ENCODE measurements at regions not wholly inside any gene's neighbourhood (a gene's known extent, or its start where the extent isn't known, plus 50 kb on each side); places are given as distances from the start of the nearest gene placed in this dataset.

DNA sequence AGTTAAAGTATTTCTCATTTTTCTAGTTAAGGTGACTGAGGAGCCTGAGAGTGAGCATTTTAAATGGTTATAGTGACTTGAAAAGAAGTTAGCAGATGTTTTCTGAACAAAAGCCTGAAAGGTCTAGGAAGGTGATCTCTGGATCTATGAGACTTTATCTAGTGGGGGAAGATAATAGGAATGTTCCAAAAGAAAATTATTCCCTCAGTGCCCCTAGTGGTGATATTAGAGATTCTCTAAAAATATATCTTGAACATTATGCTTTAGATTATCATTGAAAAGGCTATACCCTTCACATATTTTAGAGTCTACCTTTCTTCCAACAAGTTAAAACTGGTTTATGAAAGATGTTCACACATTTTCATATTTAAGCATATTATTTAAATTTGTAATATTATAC lies 69.0 kb upstream of the SPANXN1 start:
- Histone ChIP-seq H3K36me3 (ENCODE audit: control insufficient read depth in 2 of 3, insufficient read depth in 3 of 3, low read length in 3 of 3) (no peaks in the 10 kb centered on the region), H3K27ac (ENCODE audit: low read depth in 2 of 2, low read length in 2 of 2) (no peak overlapping the region), H3K4me1 (ENCODE audit: control insufficient read depth in 2 of 3, insufficient read depth in 2 of 3, low read depth in 1 of 3, low read length in 3 of 3) (no peaks in the 10 kb centered on the region), H3K9me3 (ENCODE audit: control insufficient read depth in 2 of 3, insufficient read depth in 1 of 3, low read length in 3 of 3) (no peaks in the 10 kb centered on the region), H3K4me3 (ENCODE audit: low read length in 3 of 3) (no peak overlapping the region), H3K27me3 (ENCODE audit: control insufficient read depth, insufficient read depth, low read length) (no peaks in the 10 kb centered on the region), H3K9ac (ENCODE audit: low read length in 3 of 3) (no peak overlapping the region)
- TF ChIP-seq, protein P1, sequence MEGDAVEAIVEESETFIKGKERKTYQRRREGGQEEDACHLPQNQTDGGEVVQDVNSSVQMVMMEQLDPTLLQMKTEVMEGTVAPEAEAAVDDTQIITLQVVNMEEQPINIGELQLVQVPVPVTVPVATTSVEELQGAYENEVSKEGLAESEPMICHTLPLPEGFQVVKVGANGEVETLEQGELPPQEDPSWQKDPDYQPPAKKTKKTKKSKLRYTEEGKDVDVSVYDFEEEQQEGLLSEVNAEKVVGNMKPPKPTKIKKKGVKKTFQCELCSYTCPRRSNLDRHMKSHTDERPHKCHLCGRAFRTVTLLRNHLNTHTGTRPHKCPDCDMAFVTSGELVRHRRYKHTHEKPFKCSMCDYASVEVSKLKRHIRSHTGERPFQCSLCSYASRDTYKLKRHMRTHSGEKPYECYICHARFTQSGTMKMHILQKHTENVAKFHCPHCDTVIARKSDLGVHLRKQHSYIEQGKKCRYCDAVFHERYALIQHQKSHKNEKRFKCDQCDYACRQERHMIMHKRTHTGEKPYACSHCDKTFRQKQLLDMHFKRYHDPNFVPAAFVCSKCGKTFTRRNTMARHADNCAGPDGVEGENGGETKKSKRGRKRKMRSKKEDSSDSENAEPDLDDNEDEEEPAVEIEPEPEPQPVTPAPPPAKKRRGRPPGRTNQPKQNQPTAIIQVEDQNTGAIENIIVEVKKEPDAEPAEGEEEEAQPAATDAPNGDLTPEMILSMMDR (IDR thresholded peaks at IDR 0.05; ENCODE audit: borderline replicate concordance, extremely low read depth, insufficient read depth) = no peak
- DNase-seq (no peak), FAIRE-seq (no peak)
- intact Hi-C loops (cut with DNase I) = no loop called here

DNA sequence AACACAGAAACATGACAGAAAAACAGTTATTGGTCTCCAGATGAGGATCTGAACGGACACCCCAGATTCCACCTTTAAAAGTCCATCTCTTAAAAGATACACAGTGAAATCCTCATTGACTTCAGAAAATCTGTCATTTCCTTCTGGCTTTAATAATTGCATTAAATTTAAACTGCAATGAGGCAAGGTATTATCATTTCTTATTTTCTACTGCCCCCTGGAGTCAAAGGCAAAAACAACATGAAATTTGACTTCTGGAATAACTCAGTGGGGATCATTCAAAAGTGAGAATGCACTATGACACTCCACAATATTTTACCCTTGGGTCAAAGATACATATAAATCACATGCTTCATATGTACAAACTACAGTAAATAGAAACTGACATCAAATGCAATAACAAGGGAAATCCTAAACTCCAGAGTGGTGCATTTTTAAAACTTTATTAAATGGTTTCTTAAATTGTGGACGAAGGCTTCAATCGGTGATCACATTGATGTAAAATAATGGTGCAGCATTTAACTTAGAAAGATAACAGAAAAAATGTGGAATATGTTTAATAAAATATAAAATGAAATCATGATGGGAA lies 56.4 kb upstream of the SPANXN1 start:
- intact Hi-C loops (cut with DNase I) = no loop called here
- TF ChIP-seq, protein P1 (IDR thresholded peaks at IDR 0.05; ENCODE audit: borderline replicate concordance, extremely low read depth, insufficient read depth) = peak; percentile 19
- no peaks in the 10 kb centered on the region for H3K9me3 ChIP-seq (ENCODE audit: control insufficient read depth in 2 of 3, insufficient read depth in 1 of 3, low read length in 3 of 3)
- H3K4me3 ChIP-seq (ENCODE audit: low read length in 3 of 3) = no peak overlapping the region
- no peaks in the 10 kb centered on the region for H3K4me1 ChIP-seq (ENCODE audit: control insufficient read depth in 2 of 3, insufficient read depth in 2 of 3, low read depth in 1 of 3, low read length in 3 of 3)
- no peak overlapping the region for H3K9ac ChIP-seq (ENCODE audit: low read length in 3 of 3)
- DNase-seq (peak in 2 of 5 donors; percentile 3 to 13), FAIRE-seq (peak; percentile 11)
- H3K27ac ChIP-seq (ENCODE audit: low read depth in 2 of 2, low read length in 2 of 2) = no peak overlapping the region
- H3K27me3 ChIP-seq (ENCODE audit: control insufficient read depth, insufficient read depth, low read length) = no peaks in the 10 kb centered on the region
- no peaks in the 10 kb centered on the region for H3K36me3 ChIP-seq (ENCODE audit: control insufficient read depth in 2 of 3, insufficient read depth in 3 of 3, low read length in 3 of 3)
